Duodenal mucosa (tissue), 2 donors: ENCODE measurements at regions not wholly inside any gene's neighbourhood (a gene's known extent, or its start where the extent isn't known, plus 50 kb on each side); places are given as distances from the start of the nearest gene placed in this dataset.

Experiments
- H3K27ac ChIP-seq: one replicate; pipeline ENCODE4 v1.7.0; 2013; ENCODE audit warnings: low read depth, low read length
- H3K27me3 ChIP-seq, 2 donors: one replicate each; pipeline ENCODE4 v1.7.0; 2013; ENCODE audit warnings: low read length in 2 of 2, control low read depth in 1 of 2; ENCODE audit not compliant: insufficient read depth in 2 of 2, control insufficient read depth in 1 of 2
- H3K36me3 ChIP-seq, 2 donors: one replicate each; pipeline ENCODE4 v1.7.0; 2013; ENCODE audit warnings: low read length in 2 of 2, control low read depth in 1 of 2; ENCODE audit not compliant: insufficient read depth in 2 of 2, control insufficient read depth in 1 of 2
- H3K4me1 ChIP-seq, 2 donors: one replicate each; pipeline ENCODE4 v1.7.0; 2013; ENCODE audit warnings: low read length in 2 of 2, control low read depth in 1 of 2; ENCODE audit not compliant: insufficient read depth in 2 of 2, control insufficient read depth in 1 of 2
- H3K4me3 ChIP-seq, 2 donors: one replicate each; pipeline ENCODE4 v1.7.0; 2013; ENCODE audit warnings: low read length in 2 of 2, low read depth in 1 of 2
- H3K9ac ChIP-seq, 2 donors: one replicate each; pipeline ENCODE4 v1.7.0; 2013; ENCODE audit warnings: low read length in 2 of 2, low read depth in 1 of 2
- H3K9me3 ChIP-seq, 2 donors: one replicate each; pipeline ENCODE4 v1.7.0; 2013; ENCODE audit warnings: low read length in 2 of 2, control low read depth in 1 of 2; ENCODE audit not compliant: control insufficient read depth in 1 of 2

DNA sequence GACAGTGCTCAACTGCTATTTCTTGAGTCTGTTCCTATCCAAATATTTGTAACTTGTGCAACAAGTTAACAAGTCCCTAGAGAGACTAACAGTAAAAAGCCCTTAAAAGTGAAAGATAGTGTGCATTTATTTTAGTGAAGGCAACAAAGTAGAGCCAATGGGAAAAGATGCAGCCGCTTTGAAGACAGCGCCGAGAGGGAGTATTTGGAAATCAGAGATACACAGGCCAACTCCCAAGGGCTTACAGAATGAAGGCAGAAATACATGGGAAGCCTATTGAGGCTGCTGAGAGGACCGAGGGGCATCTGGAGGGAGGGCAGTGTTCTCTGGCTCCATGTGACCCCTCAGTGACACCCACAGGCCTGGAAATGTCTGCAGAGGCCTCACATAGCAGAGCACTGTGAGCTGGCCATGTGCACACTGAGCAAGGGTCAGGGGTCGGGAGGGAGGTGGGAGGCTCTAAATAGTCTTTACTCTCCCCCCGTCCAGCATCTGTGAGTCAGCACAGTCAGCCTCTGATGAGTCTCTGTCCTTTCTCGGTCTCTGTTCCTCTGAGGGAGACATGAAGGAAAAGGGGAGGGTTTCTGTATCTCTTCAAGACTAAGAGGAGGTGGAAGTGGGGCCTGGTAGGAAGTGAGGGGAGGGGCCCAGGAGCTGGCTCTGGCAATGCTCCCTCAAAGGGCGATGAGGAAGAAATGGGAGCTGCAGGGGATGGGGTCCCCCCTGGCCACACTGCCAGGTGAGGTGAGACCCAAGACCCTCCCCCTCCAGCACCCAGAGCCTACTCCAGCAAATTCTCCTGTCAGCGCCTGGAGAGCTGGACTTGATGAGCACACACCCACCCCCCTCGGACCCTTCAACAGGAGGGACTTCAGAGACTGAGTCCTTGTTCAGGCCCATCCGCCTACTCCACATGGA is 133.6 kb downstream of the SP3 start:
- Histone ChIP-seq H3K27me3 (no peaks in the 10 kb centered on the region), H3K27ac (no peak overlapping the region), H3K36me3 (no peaks in the 10 kb centered on the region), H3K9ac (no peak overlapping the region), H3K4me1 (no peaks in the 10 kb centered on the region), H3K9me3 (no peaks in the 10 kb centered on the region), H3K4me3 (no peak overlapping the region)

GRCh38 chr2:173834141-173834540 is 131.0 kb downstream of the SP3 start:
- Histone ChIP-seq H3K9me3 (no peaks in the 10 kb centered on the region), H3K27ac (no peak overlapping the region), H3K36me3 (no peaks in the 10 kb centered on the region), H3K27me3 (no peaks in the 10 kb centered on the region), H3K4me3 (no peak overlapping the region), H3K4me1 (no peaks in the 10 kb centered on the region), H3K9ac (no peak overlapping the region)

DNA sequence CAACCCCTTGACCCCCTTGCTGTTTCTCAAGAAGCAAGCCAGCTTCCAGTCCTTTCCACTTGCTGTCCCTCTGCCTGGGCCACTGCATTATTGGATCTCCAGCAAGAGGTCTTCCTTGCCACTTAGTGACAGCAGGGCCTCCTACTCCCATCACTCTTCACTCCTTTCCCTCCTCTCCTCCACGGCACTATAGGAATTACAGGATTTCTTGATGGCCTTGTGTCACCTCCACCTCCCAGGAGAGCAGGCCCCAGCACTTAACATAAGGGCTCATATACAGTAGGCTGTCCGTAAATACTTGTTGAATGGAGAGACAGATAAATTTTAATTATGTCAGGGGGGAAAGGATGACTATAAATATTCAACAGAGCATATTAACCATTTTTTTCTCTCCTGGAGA is 129.4 kb downstream of the SP3 start:
- Histone ChIP-seq H3K9me3 (no peaks in the 10 kb centered on the region), H3K9ac (no peak overlapping the region), H3K36me3 (no peaks in the 10 kb centered on the region), H3K27me3 (no peaks in the 10 kb centered on the region), H3K27ac (no peak overlapping the region), H3K4me1 (no peaks in the 10 kb centered on the region), H3K4me3 (no peak overlapping the region)

DNA sequence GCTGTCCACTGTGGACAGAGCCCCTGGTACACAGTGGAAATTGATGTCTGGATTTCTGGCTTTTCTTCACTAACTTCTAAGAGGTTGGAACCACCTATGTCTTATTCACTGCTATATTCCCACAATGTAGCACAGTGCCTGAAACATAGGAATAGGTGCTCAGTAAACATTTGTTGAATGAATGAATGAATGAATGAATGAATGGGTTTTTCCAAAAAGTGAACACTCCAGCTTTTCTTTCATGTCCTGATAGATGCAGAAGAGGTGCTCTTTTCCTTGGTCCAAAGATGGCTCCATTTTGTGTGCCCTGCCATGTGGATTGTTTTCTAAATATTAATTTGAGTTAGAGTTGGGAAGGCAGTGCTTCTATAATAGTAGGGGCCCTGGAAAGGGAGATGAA is 124.1 kb downstream of the SP3 start:
- Histone ChIP-seq H3K9me3 (no peaks in the 10 kb centered on the region), H3K4me1 (no peaks in the 10 kb centered on the region), H3K36me3 (no peaks in the 10 kb centered on the region), H3K4me3 (no peak overlapping the region), H3K27ac (no peak overlapping the region), H3K9ac (no peak overlapping the region), H3K27me3 (no peaks in the 10 kb centered on the region)

GRCh38 chr2:173843526-173843925 is 121.6 kb downstream of the SP3 start:
- H3K9ac ChIP-seq, result no peak overlapping the region
- no peak overlapping the region for H3K4me3 ChIP-seq
- no peak overlapping the region for H3K27ac ChIP-seq
- H3K27me3 ChIP-seq, result peaks cover 4 to 5% of the 10 kb centered on the region in 2 donors
- no peaks in the 10 kb centered on the region for H3K4me1 ChIP-seq
- H3K9me3 ChIP-seq, result no peaks in the 10 kb centered on the region
- H3K36me3 ChIP-seq, result no peaks in the 10 kb centered on the region

DNA sequence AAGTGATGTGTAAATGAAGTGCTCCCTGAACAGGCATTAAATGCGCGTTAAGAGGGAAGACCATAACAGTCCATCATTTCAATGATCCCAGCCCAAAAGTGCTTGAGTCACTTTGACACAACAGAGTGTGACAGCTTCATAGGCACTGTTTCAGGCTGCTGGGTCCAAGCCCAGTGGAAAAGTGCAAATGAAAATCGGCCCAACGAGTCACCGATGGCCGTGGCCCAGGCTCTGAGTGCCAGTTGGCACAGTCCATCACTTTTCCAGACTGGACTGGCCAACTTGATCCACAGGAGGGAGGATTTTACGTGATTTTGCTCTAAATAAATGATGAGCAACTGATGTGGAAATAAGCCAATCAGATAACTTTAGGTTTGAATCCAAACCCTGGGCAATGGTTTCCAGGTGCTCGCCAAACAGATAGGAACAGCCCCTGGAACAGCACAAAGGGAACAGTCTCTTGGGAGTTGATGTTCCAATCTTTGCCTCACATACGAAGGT is 114.0 kb downstream of the SP3 start:
- no peak overlapping the region for H3K27ac ChIP-seq

DNA sequence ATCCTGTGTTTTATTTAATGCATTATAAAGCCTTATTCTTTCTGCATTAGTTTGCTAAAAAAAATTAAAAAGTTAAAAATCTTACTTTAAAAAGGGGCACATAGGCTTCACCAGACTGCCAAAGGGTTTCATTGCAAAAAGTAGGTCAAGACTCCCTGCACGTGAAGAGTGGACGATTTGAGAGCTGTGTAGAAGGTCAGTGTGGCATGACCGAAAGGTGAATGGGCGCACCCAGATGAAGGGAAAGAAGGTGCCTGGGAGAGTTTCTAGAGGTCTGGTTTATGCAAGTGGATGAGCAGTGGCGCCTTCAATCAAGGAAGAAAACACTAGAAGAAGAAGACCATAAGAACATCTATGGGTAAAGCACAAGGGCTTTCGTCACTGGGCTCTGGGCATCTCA is 111.0 kb downstream of the SP3 start:
- no peaks in the 10 kb centered on the region for H3K27me3 ChIP-seq
- H3K4me1 ChIP-seq, result no peaks in the 10 kb centered on the region
- no peaks in the 10 kb centered on the region for H3K36me3 ChIP-seq
- no peak overlapping the region for H3K27ac ChIP-seq
- no peaks in the 10 kb centered on the region for H3K9me3 ChIP-seq
- H3K4me3 ChIP-seq, result no peak overlapping the region
- no peak overlapping the region for H3K9ac ChIP-seq

More for the DNA sequence above, 114.0 kb downstream of the SP3 start:
- no peaks in the 10 kb centered on the region for H3K36me3 ChIP-seq
- H3K9ac ChIP-seq, result no peak overlapping the region
- H3K27me3 ChIP-seq, result peaks cover 4 to 5% of the 10 kb centered on the region in 2 donors
- H3K9me3 ChIP-seq, result no peaks in the 10 kb centered on the region
- H3K4me3 ChIP-seq, result no peak overlapping the region
- H3K4me1 ChIP-seq, result no peaks in the 10 kb centered on the region

GRCh38 chr2:173854840-173855239 is 110.3 kb downstream of the SP3 start:
- Histone ChIP-seq H3K27ac (no peak overlapping the region), H3K36me3 (no peaks in the 10 kb centered on the region), H3K4me3 (no peak overlapping the region), H3K9me3 (no peaks in the 10 kb centered on the region), H3K9ac (no peak overlapping the region), H3K27me3 (no peaks in the 10 kb centered on the region), H3K4me1 (no peaks in the 10 kb centered on the region)

DNA sequence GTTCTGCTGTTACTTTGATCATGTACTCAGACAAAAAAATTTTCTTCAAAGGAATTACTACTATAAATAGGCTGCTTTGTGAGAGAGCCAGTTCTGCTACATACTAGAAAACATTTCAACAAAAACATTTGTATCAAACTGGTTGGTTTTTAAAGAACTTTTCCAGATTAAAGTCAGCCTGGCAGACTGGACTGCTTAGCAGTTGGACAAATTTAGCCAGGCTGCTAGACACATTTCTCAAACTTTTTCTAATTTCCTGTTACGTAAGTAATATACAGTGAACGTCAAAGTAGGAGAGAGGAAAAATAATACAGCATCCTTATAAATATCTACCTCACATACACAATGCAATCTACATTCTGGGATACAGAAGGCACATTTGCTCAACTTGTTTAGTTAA is 109.5 kb downstream of the SP3 start:
- H3K9me3 ChIP-seq, result no peaks in the 10 kb centered on the region

More for the DNA sequence above, 109.5 kb downstream of the SP3 start:
- no peaks in the 10 kb centered on the region for H3K27me3 ChIP-seq
- no peaks in the 10 kb centered on the region for H3K4me1 ChIP-seq
- no peak overlapping the region for H3K27ac ChIP-seq
- H3K9ac ChIP-seq, result no peak overlapping the region
- no peaks in the 10 kb centered on the region for H3K36me3 ChIP-seq
- H3K4me3 ChIP-seq, result no peak overlapping the region
